ENCODE measurements at regions not wholly inside any gene's neighbourhood (a gene's known extent, or its start where the extent isn't known, plus 50 kb on each side); places are given as distances from the start of the nearest gene placed in this dataset.

- H3K4me3 ChIP-seq = no peak overlapping the region
- in situ Hi-C loops (cut with MboI; ENCODE audit: low sequenced_read_pairs in 4 of 4) = no loop called here
- no peaks in the 10 kb centered on the region for H3K4me1 ChIP-seq
- H3K36me3 ChIP-seq = no peaks in the 10 kb centered on the region
- DNase-seq (peak; percentile 25 to 69), ATAC-seq (peak; percentile 26 to 27)
- TF ChIP-seq, protein P1, sequence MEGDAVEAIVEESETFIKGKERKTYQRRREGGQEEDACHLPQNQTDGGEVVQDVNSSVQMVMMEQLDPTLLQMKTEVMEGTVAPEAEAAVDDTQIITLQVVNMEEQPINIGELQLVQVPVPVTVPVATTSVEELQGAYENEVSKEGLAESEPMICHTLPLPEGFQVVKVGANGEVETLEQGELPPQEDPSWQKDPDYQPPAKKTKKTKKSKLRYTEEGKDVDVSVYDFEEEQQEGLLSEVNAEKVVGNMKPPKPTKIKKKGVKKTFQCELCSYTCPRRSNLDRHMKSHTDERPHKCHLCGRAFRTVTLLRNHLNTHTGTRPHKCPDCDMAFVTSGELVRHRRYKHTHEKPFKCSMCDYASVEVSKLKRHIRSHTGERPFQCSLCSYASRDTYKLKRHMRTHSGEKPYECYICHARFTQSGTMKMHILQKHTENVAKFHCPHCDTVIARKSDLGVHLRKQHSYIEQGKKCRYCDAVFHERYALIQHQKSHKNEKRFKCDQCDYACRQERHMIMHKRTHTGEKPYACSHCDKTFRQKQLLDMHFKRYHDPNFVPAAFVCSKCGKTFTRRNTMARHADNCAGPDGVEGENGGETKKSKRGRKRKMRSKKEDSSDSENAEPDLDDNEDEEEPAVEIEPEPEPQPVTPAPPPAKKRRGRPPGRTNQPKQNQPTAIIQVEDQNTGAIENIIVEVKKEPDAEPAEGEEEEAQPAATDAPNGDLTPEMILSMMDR (IDR thresholded peaks at IDR 0.05 in 4 of 5, conservative IDR thresholded peaks at IDR 0.05 in 1 of 5) = no peak
- no peak for TF ChIP-seq POLR2A (IDR thresholded peaks at IDR 0.05)
- peaks cover 14 to 21% (median 18%) of the 10 kb centered on the region in 3 donors for H3K27me3 ChIP-seq
- intact Hi-C loops (cut with DNase I; ENCODE audit: low total_unique reads) = no loop called here
- no peaks in the 10 kb centered on the region for H3K9me3 ChIP-seq
- H3K27ac ChIP-seq = no peak overlapping the region
These were observed 403.6 kb downstream of the MN1 start for GRCh38 chr22:27397954-27398342.

DNA sequence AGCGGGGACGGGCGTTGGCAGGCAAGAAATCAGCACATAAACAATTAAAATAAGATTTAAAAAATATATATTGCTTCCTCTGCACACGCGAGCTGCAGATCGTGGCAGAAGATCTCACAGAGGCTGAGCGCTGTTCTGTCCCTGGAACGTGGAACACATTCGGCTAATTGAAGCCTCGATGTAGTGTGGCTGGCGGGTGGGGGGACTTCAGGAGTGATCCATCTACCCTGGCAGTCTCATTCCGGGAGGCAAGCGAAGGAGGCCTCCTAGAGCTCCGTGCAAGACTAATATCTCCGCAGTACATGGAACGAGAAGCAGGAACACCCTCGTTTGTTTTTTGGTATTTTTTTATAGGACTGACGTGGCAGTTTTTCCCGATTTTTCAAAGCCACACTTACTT lies 402.4 kb downstream of the MN1 start:
- in situ Hi-C loops (cut with MboI; ENCODE audit: low sequenced_read_pairs in 4 of 4) (no loop called here), intact Hi-C loops (cut with DNase I; ENCODE audit: low total_unique reads) (no loop called here)
- H3K9me3 ChIP-seq = no peaks in the 10 kb centered on the region
- H3K4me1 ChIP-seq = no peaks in the 10 kb centered on the region
- H3K36me3 ChIP-seq = no peaks in the 10 kb centered on the region
- H3K27ac ChIP-seq = no peak overlapping the region
- H3K27me3 ChIP-seq = peaks cover 14 to 21% (median 18%) of the 10 kb centered on the region in 3 donors
- ATAC-seq (no peak), DNase-seq (no peak)
- TF ChIP-seq POLR2A (IDR thresholded peaks at IDR 0.05) = no peak
- TF ChIP-seq, protein P1 (IDR thresholded peaks at IDR 0.05 in 4 of 5, conservative IDR thresholded peaks at IDR 0.05 in 1 of 5) = no peak
- no peak overlapping the region for H3K4me3 ChIP-seq

DNA sequence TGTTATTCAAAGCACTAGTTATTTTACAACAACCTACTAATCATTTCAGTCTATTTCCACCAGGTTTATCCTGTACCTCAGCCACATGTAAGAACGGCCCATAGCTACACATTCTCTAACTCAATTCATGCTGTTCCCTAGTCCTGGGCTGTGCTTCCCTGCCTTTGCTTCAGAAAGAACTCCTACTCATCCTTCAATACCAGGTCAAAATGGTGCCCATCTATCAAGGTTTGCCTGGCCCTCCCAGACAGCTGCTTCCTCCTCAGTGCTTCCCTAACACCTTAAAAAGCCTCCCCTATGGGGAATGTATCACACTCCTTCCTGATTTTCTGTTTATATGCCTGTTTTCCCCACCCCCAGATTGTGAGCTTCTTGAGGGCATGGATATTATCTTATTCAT lies 400.7 kb downstream of the MN1 start:
- in situ Hi-C loops (cut with MboI; ENCODE audit: low sequenced_read_pairs in 4 of 4) (loop anchor here in 3 of 4 donors (10.0 to 25.0 kb wide), 2 partner anchors 336 to 404 kb away; partner anchors contain the start of gene MN1 (in 3 of the 3)), intact Hi-C loops (cut with DNase I; ENCODE audit: low total_unique reads) (loop anchor here (10.0 kb wide), 1 partner anchor 604 kb away; no protein-coding TSS in a partner anchor)
- no peak for DNase-seq
- no peak for ATAC-seq
- Histone ChIP-seq H3K9me3 (no peaks in the 10 kb centered on the region), H3K4me1 (no peaks in the 10 kb centered on the region), H3K4me3 (no peak overlapping the region), H3K36me3 (no peaks in the 10 kb centered on the region), H3K27me3 (peaks cover 14 to 21% (median 18%) of the 10 kb centered on the region in 3 donors), H3K27ac (no peak overlapping the region)
- TF ChIP-seq, protein P1 (IDR thresholded peaks at IDR 0.05 in 4 of 5, conservative IDR thresholded peaks at IDR 0.05 in 1 of 5) = no peak
- TF ChIP-seq POLR2A (IDR thresholded peaks at IDR 0.05) = no peak

- in situ Hi-C loops (cut with MboI; ENCODE audit: low sequenced_read_pairs in 4 of 4) (loop anchor here in 3 of 4 donors (10.0 to 25.0 kb wide), 2 partner anchors 336 to 403 kb away; partner anchors contain the start of gene MN1 (in 3 of the 3)), intact Hi-C loops (cut with DNase I; ENCODE audit: low total_unique reads) (loop anchor here (10.0 kb wide), 1 partner anchor 603 kb away; no protein-coding TSS in a partner anchor)
- Histone ChIP-seq H3K36me3 (no peaks in the 10 kb centered on the region), H3K27me3 (peaks cover 14 to 21% (median 18%) of the 10 kb centered on the region in 3 donors), H3K9me3 (no peaks in the 10 kb centered on the region), H3K4me3 (no peak overlapping the region), H3K4me1 (no peaks in the 10 kb centered on the region), H3K27ac (no peak overlapping the region)
- no peak for DNase-seq
- ATAC-seq = no peak
- no peak for TF ChIP-seq POLR2A (IDR thresholded peaks at IDR 0.05)
- TF ChIP-seq, protein P1 (IDR thresholded peaks at IDR 0.05 in 4 of 5, conservative IDR thresholded peaks at IDR 0.05 in 1 of 5) = no peak
These were observed 400.2 kb downstream of the MN1 start for GRCh38 chr22:27401321-27401720.

Data from gastrocnemius medialis (tissue), 4 donors.